DOHH2 (cell line): ENCODE measurements at regions not wholly inside any gene's neighbourhood (a gene's known extent, or its start where the extent isn't known, plus 50 kb on each side); places are given as distances from the start of the nearest gene placed in this dataset.

Source experiments
- CTCF ChIP-seq: fragments of 200-600 bp; sonication (generic); IDR thresholded peaks from one replicate; pipeline ENCODE4 v1.5.1; 2014; ENCODE audit warnings: antibody characterized with exemption, mild to moderate bottlenecking, low read depth, low read length; ENCODE audit not compliant: poor library complexity, severe bottlenecking
- EZH2phosphoT487 ChIP-seq: fragments of 200-600 bp; sonication (generic); IDR thresholded peaks from 2 replicates; pipeline ENCODE4 v1.6.1; 2017; ENCODE audit warnings: borderline replicate concordance, mild to moderate bottlenecking, antibody characterized with exemption, low read length, moderate library complexity, mixed read lengths

GRCh38 chr7:47195641-47196040 lies 386.3 kb downstream of the TNS3 start:
- TF ChIP-seq CTCF: peak; percentile 52
- no peak for TF ChIP-seq EZH2phosphoT487
